ENCODE measurements at regions not wholly inside any gene's neighbourhood (a gene's known extent, or its start where the extent isn't known, plus 50 kb on each side); places are given as distances from the start of the nearest gene placed in this dataset.

DNA sequence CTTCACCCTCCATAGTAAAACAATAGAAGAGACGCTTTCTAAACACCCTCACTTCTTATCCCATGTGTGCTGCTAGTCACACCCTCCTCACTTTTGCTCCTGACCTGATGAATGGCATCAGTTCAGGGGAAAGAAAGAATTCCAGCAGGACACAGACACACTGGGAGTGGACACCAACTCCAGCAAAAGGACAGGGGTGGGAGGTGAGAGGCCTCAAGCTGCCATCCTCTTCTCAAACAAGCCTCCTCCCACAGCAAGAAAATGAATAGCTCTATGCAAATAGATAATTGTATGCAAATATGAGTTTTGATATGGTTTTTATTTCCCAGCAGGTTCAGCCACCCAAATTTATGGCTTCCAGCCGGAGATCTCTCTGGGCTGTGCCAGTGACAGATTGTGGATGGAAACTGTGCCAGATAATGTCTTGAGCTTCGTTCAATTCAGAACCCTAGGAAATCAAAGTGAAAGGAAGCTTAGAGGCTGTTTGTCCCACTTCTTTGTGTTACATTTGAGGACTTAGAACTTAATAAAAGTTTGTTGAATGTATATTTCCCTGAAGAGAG, 209.3 kb upstream of the PPP2R3A start:
- Histone ChIP-seq H3K4me3 (no peak overlapping the region), H3K27ac (no peak overlapping the region), H3K27me3 (no peaks in the 10 kb centered on the region), H3K4me1 (no peaks in the 10 kb centered on the region), H3K9me3 (no peaks in the 10 kb centered on the region), H3K36me3 (no peaks in the 10 kb centered on the region)
- no peak for DNase-seq
- no peak for TF ChIP-seq POLR2AphosphoS5 (IDR thresholded peaks at IDR 0.05)
- TF ChIP-seq, protein P1, sequence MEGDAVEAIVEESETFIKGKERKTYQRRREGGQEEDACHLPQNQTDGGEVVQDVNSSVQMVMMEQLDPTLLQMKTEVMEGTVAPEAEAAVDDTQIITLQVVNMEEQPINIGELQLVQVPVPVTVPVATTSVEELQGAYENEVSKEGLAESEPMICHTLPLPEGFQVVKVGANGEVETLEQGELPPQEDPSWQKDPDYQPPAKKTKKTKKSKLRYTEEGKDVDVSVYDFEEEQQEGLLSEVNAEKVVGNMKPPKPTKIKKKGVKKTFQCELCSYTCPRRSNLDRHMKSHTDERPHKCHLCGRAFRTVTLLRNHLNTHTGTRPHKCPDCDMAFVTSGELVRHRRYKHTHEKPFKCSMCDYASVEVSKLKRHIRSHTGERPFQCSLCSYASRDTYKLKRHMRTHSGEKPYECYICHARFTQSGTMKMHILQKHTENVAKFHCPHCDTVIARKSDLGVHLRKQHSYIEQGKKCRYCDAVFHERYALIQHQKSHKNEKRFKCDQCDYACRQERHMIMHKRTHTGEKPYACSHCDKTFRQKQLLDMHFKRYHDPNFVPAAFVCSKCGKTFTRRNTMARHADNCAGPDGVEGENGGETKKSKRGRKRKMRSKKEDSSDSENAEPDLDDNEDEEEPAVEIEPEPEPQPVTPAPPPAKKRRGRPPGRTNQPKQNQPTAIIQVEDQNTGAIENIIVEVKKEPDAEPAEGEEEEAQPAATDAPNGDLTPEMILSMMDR (IDR thresholded peaks at IDR 0.05), result no peak
- TF ChIP-seq EP300 (IDR thresholded peaks at IDR 0.05; ENCODE audit: low read depth), result no peak
- TF ChIP-seq POLR2A (IDR thresholded peaks at IDR 0.05), result no peak
- in situ Hi-C loops (cut with MboI; ENCODE audit: low pct_ligation_motif_present in 1 of 4, low pct_unique_long_range_greater_than_20kb in 1 of 4, low sequenced_read_pairs in 3 of 4), result no loop called here
- WGBS, 2 donors (ENCODE audit: low coverage in 1 of 2), result 20 to 42% methylated on average over 1 to 3 of the region's 3 CpGs
- intact Hi-C loops (cut with DNase I; ENCODE audit: low total_unique reads), result no loop called here

DNA sequence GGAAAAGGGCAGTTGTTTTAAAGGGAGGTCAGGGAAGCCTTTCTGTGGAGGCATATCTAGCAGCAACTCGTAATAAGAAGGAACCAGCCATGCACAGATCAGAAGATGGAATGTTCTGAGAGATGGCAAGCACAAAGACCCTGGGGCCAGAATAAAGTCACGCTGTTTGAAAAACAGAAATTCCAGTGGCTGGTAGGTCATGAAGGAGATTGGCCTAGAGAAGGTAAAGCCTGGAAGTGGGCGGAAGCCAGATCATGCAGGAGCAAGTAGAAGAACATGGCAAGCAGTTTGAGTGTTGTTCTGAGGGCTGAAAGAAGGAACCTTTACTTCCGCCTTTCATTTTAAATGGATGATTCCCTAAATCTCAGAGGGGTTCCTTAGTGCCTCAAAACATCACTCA, 208.1 kb upstream of the PPP2R3A start:
- intact Hi-C loops (cut with DNase I; ENCODE audit: low total_unique reads) (no loop called here), in situ Hi-C loops (cut with MboI; ENCODE audit: low pct_ligation_motif_present in 1 of 4, low pct_unique_long_range_greater_than_20kb in 1 of 4, low sequenced_read_pairs in 3 of 4) (no loop called here)
- H3K36me3 ChIP-seq, result no peaks in the 10 kb centered on the region
- WGBS, 2 donors (ENCODE audit: low coverage in 1 of 2), result 76 to 100% methylated on average over 2 to 4 of the region's 4 CpGs
- TF ChIP-seq POLR2AphosphoS5 (IDR thresholded peaks at IDR 0.05), result no peak
- no peak for TF ChIP-seq EP300 (IDR thresholded peaks at IDR 0.05; ENCODE audit: low read depth)
- TF ChIP-seq, protein P1 (IDR thresholded peaks at IDR 0.05), result no peak
- no peak for TF ChIP-seq POLR2A (IDR thresholded peaks at IDR 0.05)
- H3K4me1 ChIP-seq, result no peaks in the 10 kb centered on the region
- DNase-seq, result no peak
- no peak overlapping the region for H3K4me3 ChIP-seq
- no peak overlapping the region for H3K27ac ChIP-seq
- H3K27me3 ChIP-seq, result no peaks in the 10 kb centered on the region
- H3K9me3 ChIP-seq, result no peaks in the 10 kb centered on the region

DNA sequence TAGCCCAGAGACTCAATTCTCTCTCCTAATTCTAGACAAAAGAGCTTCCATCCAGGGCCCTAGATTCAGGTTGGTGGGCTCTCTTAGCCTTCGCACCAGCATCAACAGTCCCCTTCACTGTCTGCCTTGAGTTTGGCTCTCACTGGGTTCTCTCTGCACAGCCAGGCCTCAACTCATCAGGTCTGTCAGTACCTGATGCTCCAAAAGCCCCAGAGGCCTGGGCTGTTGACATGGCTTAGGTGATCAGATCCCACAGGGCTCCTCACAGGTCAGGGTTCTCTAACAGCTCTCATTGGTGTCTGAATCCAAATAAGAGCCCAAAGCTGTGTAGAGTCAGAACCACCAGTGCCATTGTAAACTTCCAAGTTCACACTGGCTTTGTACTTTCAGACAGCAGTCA, 206.6 kb upstream of the PPP2R3A start:
- Histone ChIP-seq H3K27me3 (no peaks in the 10 kb centered on the region), H3K36me3 (no peaks in the 10 kb centered on the region), H3K27ac (no peak overlapping the region), H3K4me1 (no peaks in the 10 kb centered on the region), H3K4me3 (no peak overlapping the region), H3K9me3 (no peaks in the 10 kb centered on the region)
- 87% methylated on average over 1 of the region's 1 CpG; no CpG with 5 or more reads in 1 of the 2 donors for WGBS, 2 donors (ENCODE audit: low coverage in 1 of 2)
- intact Hi-C loops (cut with DNase I; ENCODE audit: low total_unique reads) (no loop called here), in situ Hi-C loops (cut with MboI; ENCODE audit: low pct_ligation_motif_present in 1 of 4, low pct_unique_long_range_greater_than_20kb in 1 of 4, low sequenced_read_pairs in 3 of 4) (no loop called here)
- no peak for DNase-seq
- TF ChIP-seq EP300 (IDR thresholded peaks at IDR 0.05; ENCODE audit: low read depth), result no peak
- TF ChIP-seq, protein P1 (IDR thresholded peaks at IDR 0.05), result no peak
- TF ChIP-seq POLR2AphosphoS5 (IDR thresholded peaks at IDR 0.05), result no peak
- TF ChIP-seq POLR2A (IDR thresholded peaks at IDR 0.05), result no peak

DNA sequence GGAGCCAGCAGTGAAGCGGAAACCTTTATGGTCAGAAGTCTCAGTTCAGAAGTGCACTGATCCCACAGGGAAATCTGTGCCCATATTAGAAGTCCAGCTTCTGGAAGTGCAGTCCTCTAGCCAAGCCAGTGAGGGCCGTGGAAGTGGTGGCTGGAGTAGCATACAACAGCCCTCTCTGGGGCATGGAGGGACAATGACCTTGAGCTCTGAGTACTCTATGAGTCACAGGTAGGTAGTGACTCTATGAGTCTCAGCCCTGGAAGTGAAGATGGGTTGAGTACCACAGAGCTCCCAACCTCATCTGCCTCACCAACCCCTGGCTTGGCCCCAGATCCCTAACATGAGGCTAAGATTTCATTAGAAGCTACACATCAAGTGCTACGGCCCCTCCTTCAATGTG, 205.9 kb upstream of the PPP2R3A start:
- Histone ChIP-seq H3K27ac (no peak overlapping the region), H3K36me3 (no peaks in the 10 kb centered on the region), H3K27me3 (no peaks in the 10 kb centered on the region), H3K4me1 (no peaks in the 10 kb centered on the region), H3K4me3 (no peak overlapping the region), H3K9me3 (no peaks in the 10 kb centered on the region)
- in situ Hi-C loops (cut with MboI; ENCODE audit: low pct_ligation_motif_present in 1 of 4, low pct_unique_long_range_greater_than_20kb in 1 of 4, low sequenced_read_pairs in 3 of 4) (no loop called here), intact Hi-C loops (cut with DNase I; ENCODE audit: low total_unique reads) (no loop called here)
- WGBS, 2 donors (ENCODE audit: low coverage in 1 of 2), result 80 to 93% methylated on average over 1 to 3 of the region's 3 CpGs
- TF ChIP-seq, protein P1 (IDR thresholded peaks at IDR 0.05), result no peak
- no peak for TF ChIP-seq POLR2A (IDR thresholded peaks at IDR 0.05)
- TF ChIP-seq POLR2AphosphoS5 (IDR thresholded peaks at IDR 0.05), result no peak
- TF ChIP-seq EP300 (IDR thresholded peaks at IDR 0.05; ENCODE audit: low read depth), result no peak
- DNase-seq, result no peak
